Adrenal gland (tissue), 5 donors: ENCODE measurements at regions not wholly inside any gene's neighbourhood (a gene's known extent, or its start where the extent isn't known, plus 50 kb on each side); places are given as distances from the start of the nearest gene placed in this dataset.

Source experiments
- CTCF ChIP-seq, 6 experiments: fragments of 450-650 bp in 4 of 6; fragments of 200-600 bp in 2 of 6; sonication (generic) in 1 of 6; IDR thresholded peaks; 1 replicate in 5 of 6; 2 replicates in 1 of 6; pipeline versions ENCODE4 v1.5.1 to v1.8.0; 2016 to 2021; ENCODE audit warnings: antibody characterized with exemption in 6 of 6, mild to moderate bottlenecking in 2 of 6, moderate library complexity in 1 of 6
- POLR2A ChIP-seq, 2 donors: fragments of 450-650 bp; IDR thresholded peaks; one replicate each; pipeline ENCODE4 v1.6.1; 2017; ENCODE audit warnings: antibody characterized with exemption in 2 of 2, mild to moderate bottlenecking in 2 of 2, moderate library complexity in 1 of 2
- donor health status: DM: no; HTN: no; CAD: no.

DNA sequence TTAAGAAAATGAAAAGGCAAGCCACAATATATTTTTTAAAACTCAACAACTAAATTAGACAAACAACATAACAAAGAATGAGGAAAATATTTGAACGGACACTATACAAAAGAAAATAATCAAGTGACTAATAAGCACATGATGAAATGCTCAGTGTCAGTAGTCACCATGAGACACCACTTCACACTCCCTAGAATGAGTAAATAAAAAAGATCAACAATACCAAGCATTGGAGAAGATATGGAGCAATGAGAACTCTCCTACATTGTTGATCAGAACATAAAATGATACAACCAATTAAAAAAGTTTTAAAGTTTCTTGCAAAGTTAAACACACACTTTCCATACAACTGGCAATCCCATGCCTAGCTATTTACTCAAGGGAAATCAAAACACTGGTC, 222.2 kb downstream of the C7orf25 start:
- TF ChIP-seq POLR2A (IDR thresholded peaks at IDR 0.05) (no peak), CTCF (IDR thresholded peaks at IDR 0.05) (no peak)
